ENCODE measurements at regions not wholly inside any gene's neighbourhood (a gene's known extent, or its start where the extent isn't known, plus 50 kb on each side); places are given as distances from the start of the nearest gene placed in this dataset.

DNA sequence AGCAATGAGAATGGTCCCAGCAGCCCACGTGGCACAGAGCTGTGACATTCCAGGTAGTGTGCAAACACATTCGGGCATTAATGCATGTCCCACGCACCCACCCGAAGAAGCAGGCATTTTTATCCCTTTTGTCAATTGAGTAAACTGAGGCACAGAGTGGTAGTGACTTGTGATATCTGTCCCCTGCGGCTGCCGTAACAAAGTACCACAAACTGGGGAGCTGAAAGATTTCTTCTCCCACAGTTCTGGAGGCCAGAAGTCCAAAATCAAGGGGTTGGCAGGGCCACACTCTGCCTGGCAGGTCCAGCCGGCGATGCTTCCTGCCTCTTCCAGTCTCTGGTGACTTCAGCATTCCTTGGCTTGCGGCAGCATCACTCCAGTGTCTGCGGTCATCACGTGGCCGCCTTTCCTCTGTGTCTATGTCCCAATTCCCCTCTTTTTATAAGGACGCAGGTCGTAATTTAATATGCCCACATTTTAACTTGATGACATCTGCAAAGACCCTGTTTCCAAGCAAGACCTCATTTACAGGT is 221.9 kb upstream of the GSE1 start:
- no peak overlapping the region for H3K9ac ChIP-seq (ENCODE audit: insufficient read length)
- no peak overlapping the region for H3K27ac ChIP-seq
- H3K4me3 ChIP-seq, result no peak overlapping the region

DNA sequence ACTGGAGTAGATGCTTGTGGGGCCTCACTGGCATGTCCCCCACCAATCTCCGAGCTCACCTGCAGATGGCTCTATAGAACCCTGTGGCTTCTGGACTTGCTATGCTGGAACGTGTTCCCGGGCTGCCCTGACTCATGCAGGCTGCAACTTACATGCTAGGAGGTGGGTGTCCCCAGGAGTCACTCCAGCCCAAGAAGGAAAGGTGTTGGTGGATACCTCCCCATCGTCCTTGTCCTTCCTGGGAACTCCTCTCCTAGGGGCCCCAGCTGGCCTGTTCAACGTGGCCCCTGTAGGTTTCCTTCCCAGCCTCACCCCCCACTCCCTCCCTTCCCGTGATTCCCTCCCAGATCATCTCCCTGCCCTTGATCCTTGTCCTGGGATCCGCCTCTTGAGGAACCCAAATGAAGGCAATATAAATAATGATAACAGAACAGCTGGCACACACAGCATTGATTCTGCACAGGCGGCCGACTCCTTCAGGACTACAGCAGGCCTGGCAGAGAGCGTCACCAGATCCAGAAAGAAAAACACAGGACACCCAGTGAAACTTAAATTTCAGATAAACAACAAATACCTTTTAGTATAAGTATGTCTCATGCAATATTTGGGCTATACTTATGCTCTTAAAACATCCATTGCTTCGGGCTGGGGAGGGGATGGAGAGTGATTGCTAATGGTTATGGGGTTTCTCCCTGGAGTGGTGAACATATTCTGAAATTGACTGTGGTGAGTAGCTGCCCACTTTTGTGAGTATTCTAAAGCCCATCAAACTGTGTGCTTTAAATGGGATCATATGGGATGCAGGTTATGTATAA is 221.1 kb upstream of the GSE1 start:
- Histone ChIP-seq H3K4me3 (no peak overlapping the region), H3K36me3 (ENCODE audit: insufficient read depth, low read length) (no peaks in the 10 kb centered on the region), H3K9me3 (ENCODE audit: low read depth, low read length) (no peaks in the 10 kb centered on the region), H3K9ac (ENCODE audit: insufficient read length) (no peak overlapping the region), H3K27ac (no peak overlapping the region)
- TF ChIP-seq POLR2AphosphoS5 (IDR thresholded peaks at IDR 0.05; ENCODE audit: borderline replicate concordance, low read depth, low read length) (no peak), FOXP2 (optimal IDR thresholded peaks at IDR 0.05; ENCODE audit: control extremely low read depth, extremely low read length, insufficient read depth) (no peak), EZH2 (IDR thresholded peaks at IDR 0.05) (no peak)
- no peak for DNase-seq (ENCODE audit: low read depth, low spot score)

More for the DNA sequence above, 221.9 kb upstream of the GSE1 start:
- DNase-seq (ENCODE audit: low read depth, low spot score), result no peak
- TF ChIP-seq EZH2 (IDR thresholded peaks at IDR 0.05) (no peak), POLR2AphosphoS5 (IDR thresholded peaks at IDR 0.05; ENCODE audit: borderline replicate concordance, low read depth, low read length) (no peak), FOXP2 (optimal IDR thresholded peaks at IDR 0.05; ENCODE audit: control extremely low read depth, extremely low read length, insufficient read depth) (no peak)
- no peaks in the 10 kb centered on the region for H3K36me3 ChIP-seq (ENCODE audit: insufficient read depth, low read length)
- no peaks in the 10 kb centered on the region for H3K9me3 ChIP-seq (ENCODE audit: low read depth, low read length)

DNA sequence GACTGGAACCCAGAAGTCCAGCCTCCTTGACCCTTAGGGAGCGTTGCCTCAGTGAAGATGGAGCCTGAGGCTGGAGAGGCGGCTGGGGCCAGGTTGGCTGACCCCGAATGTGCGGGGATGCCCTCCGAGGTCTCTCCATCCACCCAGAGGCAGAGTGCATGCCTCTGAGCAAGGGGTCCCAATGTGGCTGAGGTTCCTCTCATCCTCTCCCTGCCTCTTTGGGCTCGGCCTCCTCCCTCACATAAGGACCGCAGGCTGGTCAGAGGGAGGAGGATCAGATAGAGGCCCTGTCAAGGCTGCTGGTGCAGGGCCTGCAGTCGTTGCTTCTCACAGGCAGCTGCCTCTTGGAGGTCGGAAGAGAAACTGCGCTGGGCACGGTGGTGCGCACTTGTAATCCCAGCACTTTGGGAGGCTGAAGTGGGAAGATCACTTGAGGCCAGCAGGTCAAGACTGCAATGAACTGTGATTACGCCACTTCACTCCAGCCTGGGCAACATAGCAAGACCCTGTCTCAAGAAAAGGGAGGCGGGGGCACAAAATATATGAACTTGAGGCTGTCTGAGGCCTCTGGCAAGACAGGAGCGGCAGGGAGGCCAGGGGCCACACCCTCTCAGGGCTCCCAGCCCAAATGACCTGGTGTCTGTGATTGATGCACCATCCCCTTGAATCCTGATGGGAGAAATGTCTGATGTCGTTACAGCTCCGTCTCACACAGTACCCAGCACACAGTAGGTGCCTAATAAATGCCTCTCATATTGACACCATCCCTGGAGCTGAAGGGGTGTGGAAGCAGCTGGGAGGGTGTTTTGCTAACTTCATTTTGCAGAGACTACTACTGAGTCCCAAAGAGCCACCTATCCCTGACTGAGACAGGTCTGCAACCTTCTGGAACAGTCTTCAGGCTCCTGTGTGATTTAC is 220.1 kb upstream of the GSE1 start:
- DNase-seq (ENCODE audit: low read depth, low spot score), result no peak
- Histone ChIP-seq H3K27ac (no peak overlapping the region), H3K36me3 (ENCODE audit: insufficient read depth, low read length) (no peaks in the 10 kb centered on the region), H3K9ac (ENCODE audit: insufficient read length) (no peak overlapping the region), H3K4me3 (no peak overlapping the region), H3K9me3 (ENCODE audit: low read depth, low read length) (no peaks in the 10 kb centered on the region)
- TF ChIP-seq EZH2 (IDR thresholded peaks at IDR 0.05) (no peak), POLR2AphosphoS5 (IDR thresholded peaks at IDR 0.05; ENCODE audit: borderline replicate concordance, low read depth, low read length) (no peak), FOXP2 (optimal IDR thresholded peaks at IDR 0.05; ENCODE audit: control extremely low read depth, extremely low read length, insufficient read depth) (no peak)

DNA sequence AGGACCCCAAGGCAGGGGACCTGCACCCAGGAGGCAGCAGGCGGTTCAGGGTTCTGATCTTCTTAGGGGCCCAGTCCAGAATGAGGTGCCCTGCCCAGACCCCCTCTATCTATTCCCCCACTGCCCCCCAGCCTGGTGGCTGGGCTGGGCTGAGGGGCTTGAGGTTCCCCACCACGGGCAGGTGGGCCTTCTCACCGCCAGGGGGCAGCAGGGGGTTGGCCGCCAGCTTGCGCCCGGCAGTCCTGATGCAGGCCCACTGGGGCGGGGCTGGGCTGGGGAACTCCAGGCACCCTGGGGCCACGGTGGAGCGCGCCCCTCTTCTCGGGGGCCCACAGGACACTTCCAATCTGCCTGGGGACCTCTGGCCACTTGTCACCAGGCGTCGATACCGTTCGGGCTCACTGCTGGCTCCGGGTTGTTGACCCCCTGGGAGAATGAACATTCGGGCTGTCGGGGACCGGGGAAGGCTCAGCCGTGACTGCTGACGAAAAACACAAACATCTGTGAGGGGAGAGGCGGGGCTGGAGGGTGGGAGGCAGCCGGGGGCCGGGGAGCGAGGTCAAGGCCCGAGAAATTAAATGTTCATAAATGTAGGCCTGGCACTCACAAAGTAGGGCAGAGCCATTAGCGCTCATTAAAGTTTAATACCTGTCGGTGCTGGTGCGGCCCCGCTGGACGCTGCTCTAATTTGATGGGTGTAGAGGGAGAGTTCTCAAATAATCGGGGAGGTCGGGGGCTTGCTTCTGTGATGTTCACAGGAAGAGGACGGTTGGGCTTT is 219.3 kb upstream of the GSE1 start:
- no peak for TF ChIP-seq EZH2 (IDR thresholded peaks at IDR 0.05)
- no peak for TF ChIP-seq FOXP2 (optimal IDR thresholded peaks at IDR 0.05; ENCODE audit: control extremely low read depth, extremely low read length, insufficient read depth)
- no peak for TF ChIP-seq POLR2AphosphoS5 (IDR thresholded peaks at IDR 0.05; ENCODE audit: borderline replicate concordance, low read depth, low read length)
- Histone ChIP-seq H3K36me3 (ENCODE audit: insufficient read depth, low read length) (no peaks in the 10 kb centered on the region), H3K27ac (no peak overlapping the region), H3K9me3 (ENCODE audit: low read depth, low read length) (no peaks in the 10 kb centered on the region), H3K9ac (ENCODE audit: insufficient read length) (no peak overlapping the region), H3K4me3 (no peak overlapping the region)
- no peak for DNase-seq (ENCODE audit: low read depth, low spot score)

DNA sequence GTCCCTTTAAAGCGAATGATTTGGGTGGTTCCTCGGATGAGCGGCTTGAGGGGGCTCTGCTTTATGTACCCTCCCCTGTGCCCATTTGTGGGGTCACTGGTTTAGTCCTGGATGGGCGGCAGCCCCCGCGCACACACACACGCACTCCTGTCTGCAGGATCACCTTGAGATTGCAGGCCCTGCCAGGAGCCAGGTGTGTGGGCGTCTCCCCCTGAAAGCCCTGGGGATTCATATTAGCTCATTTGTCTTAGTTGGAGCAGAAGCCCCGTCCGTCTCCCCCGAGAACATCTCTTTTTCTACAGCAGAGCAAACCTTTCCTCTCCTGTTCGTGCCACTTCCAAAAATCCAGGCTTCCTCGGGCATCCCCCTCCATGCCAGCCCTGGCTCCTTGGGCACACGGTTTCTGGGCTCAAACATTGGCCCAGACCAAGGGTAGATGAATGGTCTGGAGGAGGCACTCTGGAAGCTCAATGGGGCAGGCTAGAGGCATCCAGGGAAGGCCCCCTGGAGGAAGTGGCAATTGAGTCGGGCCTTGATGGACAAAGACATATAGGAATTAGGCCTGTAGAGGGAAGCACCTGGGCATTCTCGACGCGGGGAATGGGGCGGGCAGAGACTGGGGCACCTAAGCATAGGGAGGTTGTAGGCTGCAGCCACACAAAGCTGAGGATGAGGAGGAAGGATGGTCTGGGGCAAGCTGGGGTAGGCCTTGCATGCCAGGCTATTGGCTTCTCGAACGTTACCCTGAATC is 218.5 kb upstream of the GSE1 start:
- no peak for DNase-seq (ENCODE audit: low read depth, low spot score)
- H3K9ac ChIP-seq (ENCODE audit: insufficient read length), result no peak overlapping the region
- TF ChIP-seq EZH2 (IDR thresholded peaks at IDR 0.05), result no peak
- TF ChIP-seq FOXP2 (optimal IDR thresholded peaks at IDR 0.05; ENCODE audit: control extremely low read depth, extremely low read length, insufficient read depth), result no peak
- no peak for TF ChIP-seq POLR2AphosphoS5 (IDR thresholded peaks at IDR 0.05; ENCODE audit: borderline replicate concordance, low read depth, low read length)
- no peaks in the 10 kb centered on the region for H3K9me3 ChIP-seq (ENCODE audit: low read depth, low read length)
- no peaks in the 10 kb centered on the region for H3K36me3 ChIP-seq (ENCODE audit: insufficient read depth, low read length)
- no peak overlapping the region for H3K27ac ChIP-seq
- H3K4me3 ChIP-seq, result no peak overlapping the region

DNA sequence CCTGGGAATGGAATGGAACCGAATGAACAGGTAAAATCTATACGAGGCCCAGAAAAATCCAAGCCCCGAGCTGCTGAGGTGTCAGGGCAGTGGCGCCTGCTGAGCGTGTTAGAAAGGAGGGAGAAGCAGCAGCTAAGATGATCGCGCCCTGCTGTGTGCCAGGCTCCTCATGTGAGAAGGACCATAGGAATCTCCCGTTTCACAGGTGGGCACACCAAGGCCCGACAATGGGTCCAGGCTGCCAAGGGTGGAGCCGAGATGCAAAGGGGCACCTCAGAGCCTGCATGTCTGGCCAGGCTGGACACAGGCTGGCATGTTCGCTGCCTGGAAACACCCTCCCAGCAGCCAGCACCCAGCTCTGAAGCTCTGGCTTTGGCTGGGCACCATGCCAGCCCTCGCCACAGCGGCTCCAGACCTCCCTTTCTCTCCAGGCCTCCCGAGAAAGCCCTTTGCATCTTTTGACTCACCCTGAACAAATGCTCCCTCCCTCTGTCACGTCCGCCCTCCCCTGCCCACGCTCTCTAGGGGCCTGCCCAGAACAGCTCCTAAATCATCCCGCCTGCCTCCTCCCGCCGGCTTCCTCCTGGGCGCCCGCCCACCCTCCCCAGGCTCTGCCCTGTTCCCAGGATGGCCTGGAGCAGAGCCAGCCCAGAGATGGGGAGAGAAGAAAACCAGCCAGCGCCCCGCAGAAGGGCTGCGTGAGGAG is 217.8 kb upstream of the GSE1 start:
- no peak for TF ChIP-seq FOXP2 (optimal IDR thresholded peaks at IDR 0.05; ENCODE audit: control extremely low read depth, extremely low read length, insufficient read depth)
- no peak for TF ChIP-seq EZH2 (IDR thresholded peaks at IDR 0.05)
- TF ChIP-seq POLR2AphosphoS5 (IDR thresholded peaks at IDR 0.05; ENCODE audit: borderline replicate concordance, low read depth, low read length), result no peak
- DNase-seq (ENCODE audit: low read depth, low spot score), result no peak
- H3K9me3 ChIP-seq (ENCODE audit: low read depth, low read length), result no peaks in the 10 kb centered on the region
- no peak overlapping the region for H3K9ac ChIP-seq (ENCODE audit: insufficient read length)
- no peak overlapping the region for H3K4me3 ChIP-seq
- H3K27ac ChIP-seq, result no peak overlapping the region
- H3K36me3 ChIP-seq (ENCODE audit: insufficient read depth, low read length), result no peaks in the 10 kb centered on the region
